GM21717 (cell line): ENCODE measurements at regions not wholly inside any gene's neighbourhood (a gene's known extent, or its start where the extent isn't known, plus 50 kb on each side); places are given as distances from the start of the nearest gene placed in this dataset.
A peak's percentile ranks its signal among the peaks of the same experiment; 100 is the strongest.
"Not testable (repeated sequence)": the region's sequence is repeated elsewhere in the genome, so short reads cannot be mapped to it uniquely, and the experiment has no call there.

Experiments used
- ATAC-seq: cut with Tn5 transposase; IDR thresholded peaks from one replicate; pipeline ENCODE4 v1.9.1; 2021; ENCODE audit warnings: mild to moderate bottlenecking, moderate library complexity; ENCODE audit not compliant: unreplicated experiment

DNA sequence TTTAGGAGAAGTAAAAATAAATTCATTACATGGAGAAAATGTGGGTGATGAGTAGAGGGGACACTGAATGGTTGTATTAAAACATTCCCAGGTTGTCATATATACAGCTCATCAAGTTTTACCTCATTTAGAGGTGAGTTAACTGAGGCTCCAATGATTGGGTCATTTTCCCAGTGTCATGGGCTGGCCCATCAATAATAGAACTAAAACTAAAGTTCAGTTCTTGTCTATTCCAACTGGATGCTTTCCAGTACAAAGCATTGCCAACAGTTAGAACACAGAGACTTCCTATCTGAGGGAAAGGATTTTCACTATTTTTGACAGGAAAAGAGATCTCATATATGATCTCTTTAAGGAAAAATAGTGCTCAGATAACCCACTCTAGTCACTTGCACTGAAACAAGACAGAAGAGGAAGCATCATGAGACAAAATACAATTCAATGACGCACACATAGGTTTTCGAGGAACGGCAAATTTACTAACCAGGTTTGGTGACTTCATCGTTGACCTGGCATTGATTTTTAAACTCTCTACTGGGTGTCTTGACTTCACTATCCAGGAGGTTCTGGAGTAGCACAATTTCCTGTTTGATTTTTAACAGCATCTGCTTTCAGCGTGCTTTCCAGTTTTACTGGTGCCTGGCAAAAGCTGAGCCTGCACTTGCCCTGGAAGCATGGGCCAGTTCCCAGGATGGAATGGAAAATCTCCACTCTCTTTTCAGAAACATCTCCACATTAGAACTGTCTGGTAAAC, 195.5 kb upstream of the FBXL4 start:
- no peak for ATAC-seq

DNA sequence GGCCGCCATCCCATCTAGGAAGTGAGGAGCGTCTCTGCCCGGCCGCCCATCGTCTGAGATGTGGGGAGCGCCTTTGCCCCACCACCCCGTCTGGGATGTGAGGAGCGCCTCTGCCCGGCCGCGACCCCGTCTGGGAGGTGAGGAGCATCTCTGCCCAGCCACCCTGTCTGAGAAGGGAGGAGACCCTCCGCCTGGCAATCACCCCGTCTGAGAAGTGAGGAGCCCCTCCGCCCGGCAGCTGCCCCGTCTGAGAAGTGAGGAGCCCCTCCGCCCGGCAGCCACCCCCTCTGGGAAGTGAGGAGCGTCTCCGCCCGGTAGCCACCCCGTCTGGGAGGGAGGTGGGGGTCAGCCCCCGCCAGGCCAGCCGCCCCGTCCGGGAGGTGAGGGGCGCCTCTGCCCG, 194.2 kb upstream of the FBXL4 start:
- not testable (repeated sequence) for ATAC-seq

- ATAC-seq, result no peak
Observed at GRCh38 chr6:99138445-99138844, 190.7 kb upstream of the FBXL4 start.

GRCh38 chr6:99137314-99137713, 189.6 kb upstream of the FBXL4 start:
- no peak for ATAC-seq

DNA sequence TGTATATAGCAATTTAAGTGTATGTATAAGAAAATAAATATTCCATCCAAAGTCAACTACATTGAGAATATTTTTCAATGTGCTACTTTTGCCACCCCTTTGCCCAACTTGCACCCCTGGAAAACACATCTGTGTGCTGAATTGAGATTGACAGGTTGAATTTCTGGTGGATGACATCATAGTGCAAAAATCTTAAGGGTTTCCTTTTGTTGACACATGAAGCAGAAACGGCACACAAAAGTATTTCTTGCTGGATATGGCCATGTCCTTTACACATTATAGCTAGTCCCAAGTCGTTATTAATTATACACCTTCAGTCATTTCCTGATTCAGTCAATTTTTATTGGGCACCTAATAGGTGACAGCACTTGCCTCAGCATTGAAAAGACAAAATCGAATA, 188.7 kb upstream of the FBXL4 start:
- ATAC-seq, result no peak

GRCh38 chr6:99132026-99132635, 184.4 kb upstream of the FBXL4 start:
- ATAC-seq, result no peak

DNA sequence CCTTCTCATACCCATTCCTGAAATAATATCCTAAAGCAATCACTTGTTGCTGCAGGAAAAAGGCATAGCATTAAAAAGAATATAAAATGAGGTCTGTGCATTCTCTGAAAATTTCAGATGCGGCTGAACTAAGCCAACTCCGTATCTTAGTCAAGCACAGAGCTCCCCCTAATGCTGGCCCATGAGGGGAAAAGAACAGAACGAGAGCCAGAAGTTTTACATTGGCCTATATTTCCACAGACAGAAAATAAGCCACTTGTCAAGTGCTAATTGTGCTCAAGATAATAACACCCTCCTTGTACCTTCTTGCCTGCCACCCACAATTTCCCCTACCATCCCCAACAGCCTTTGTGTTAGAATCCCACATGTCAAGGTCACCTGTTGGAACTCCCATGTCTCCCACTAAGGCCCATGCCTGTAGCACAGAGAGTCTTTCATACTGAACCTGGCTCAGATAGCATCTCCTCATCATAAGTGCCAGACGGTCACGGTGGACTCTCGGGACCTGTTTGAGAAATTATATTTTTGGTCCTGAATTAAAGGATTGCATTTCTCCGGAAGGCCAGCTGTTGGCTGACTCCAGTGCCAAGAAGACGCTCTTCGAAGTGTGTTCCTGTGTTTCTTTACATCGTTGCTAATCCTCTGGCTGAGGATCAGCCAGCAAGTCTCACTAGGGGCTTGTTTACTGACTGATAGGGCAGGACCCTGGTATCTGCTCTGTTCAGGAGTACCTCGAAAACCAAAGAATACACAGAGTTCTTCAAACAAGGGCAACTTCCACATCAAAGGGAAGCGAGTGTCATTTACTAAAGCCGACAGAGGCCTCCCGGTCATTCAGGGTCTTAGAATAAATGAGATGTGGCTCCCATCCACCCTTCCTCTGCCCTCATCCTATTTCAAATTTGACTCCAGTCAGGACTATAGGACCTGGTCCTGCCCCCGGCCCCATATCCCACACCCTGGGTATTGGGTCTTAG, 183.4 kb upstream of the FBXL4 start:
- no peak for ATAC-seq

DNA sequence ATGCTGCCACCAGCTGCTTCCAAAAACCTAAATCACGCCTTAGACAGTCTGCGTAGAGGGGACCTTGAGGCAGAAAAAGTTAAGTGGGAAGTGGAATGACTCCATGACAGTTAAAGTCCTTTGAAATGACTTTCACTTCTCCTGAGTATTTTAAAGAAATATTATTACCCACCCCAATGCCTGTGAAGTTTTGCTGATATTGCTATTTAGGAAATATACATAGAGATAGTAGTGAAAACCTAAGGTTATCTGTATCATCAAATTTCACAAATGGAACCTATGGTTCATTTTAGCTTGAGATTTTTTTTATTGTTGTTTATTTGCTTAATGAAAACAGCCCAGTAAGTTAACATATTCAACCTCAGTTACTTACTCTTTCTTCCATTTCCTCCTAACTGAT, 182.1 kb upstream of the FBXL4 start:
- ATAC-seq, result no peak

GRCh38 chr6:99121748-99122147, 174.0 kb upstream of the FBXL4 start:
- no peak for ATAC-seq

GRCh38 chr6:99120641-99121040, 172.9 kb upstream of the FBXL4 start:
- ATAC-seq, result no peak

DNA sequence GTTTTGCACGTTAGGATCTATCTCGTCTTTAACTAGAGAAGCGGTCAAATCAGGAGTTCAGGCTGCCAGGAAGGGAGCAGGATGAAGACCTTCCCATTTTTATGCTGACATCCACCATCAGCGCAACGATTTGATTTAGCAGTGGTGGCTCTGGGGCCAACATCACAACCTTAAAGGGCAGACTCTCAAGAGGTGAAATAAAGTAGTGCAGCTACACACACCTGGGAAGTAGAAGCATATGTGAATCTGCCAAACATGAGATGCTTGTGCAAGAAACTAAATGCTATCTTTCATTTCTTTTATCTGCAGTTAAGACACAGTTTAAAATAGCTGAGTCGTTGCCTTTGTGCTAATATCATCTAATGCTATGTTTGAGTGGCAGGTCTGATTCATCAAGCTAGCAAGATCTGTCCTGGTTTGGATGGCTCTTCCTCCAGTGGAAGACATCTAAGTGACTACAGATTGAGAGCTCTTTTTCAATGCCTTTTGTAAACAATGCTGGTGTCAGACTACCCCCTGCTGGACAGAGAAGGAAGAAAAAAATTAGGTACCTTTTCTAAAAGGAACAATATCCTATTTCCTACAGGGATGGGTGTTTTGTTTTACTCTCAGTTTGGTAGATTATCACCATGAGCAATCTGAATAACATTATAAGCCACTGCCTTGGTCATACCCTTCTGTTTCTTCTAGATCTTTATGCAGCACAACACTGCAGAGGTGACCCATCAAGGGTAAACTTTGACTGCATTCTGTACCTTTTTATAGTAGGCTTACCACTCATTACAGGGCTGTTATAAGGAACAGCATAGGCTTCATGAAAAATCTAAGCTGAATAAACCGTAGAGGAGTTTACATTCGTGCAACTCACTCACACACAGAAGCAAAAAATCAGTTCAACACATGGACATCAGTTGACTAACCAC, 171.6 kb upstream of the FBXL4 start:
- ATAC-seq, result peak; percentile 72

- no peak for ATAC-seq
Observed at GRCh38 chr6:99114769-99115406, 167.1 kb upstream of the FBXL4 start.

DNA sequence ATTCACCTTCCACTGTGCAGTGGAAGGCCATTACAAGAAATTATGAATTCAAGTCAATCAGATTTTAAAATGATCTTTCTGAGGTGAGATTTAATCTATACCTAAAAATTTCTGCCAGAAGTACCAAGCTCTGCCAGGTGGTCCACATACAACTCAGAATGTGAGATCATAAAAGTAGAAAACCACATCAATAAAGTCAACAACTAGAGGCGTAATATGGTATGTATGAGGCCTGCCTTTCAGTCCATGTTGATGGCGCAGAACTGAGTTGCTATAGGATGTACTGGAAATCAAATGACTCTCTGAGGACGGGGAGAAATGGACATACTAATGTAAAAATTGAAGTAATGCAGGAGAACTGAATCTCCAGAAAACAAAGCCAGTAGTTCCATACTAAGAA, 163.8 kb upstream of the FBXL4 start:
- no peak for ATAC-seq

DNA sequence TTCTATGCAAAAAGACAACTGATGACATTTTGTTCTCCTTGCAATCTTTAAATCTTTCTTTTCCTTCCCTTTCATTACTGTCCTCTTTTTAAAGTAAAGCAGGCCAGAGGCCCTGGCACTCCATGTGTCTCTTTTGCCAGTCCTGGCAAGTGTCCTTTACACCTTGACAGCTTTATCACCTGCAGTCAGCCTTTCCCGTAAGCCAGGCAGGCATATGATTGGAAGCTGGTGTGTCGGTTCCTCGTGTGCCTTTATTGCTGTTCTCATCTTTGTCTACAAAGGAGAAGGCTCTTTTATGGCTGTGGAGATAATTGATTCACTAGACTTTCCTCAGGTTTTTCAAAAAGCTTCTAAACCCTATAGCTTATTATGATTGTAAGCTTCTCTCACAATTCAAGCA, 162.3 kb upstream of the FBXL4 start:
- no peak for ATAC-seq

- ATAC-seq, result no peak
Observed at GRCh38 chr6:99104218-99104617, 156.5 kb upstream of the FBXL4 start.

DNA sequence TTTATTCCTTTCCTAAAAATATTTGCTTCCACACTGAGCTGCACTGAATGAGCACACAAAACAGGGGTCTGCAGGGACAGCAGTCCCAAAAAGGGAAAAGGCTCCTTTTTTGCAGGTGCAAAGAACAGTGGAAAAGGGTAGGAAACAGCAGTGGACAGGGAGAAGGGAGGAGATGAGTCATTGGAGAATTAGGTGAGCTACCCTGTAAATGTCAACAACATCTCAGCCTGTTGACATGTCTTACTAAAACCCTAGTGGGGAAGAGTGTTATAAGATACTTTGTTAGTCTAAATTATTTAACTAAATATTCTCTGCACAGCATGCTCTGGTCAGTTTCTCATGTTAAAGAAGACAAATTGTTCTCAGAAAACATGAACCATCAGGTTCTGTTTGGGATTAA, 151.5 kb upstream of the FBXL4 start:
- ATAC-seq, result no peak

- no peak for ATAC-seq
Observed at GRCh38 chr6:99096170-99096569, 148.4 kb upstream of the FBXL4 start.

DNA sequence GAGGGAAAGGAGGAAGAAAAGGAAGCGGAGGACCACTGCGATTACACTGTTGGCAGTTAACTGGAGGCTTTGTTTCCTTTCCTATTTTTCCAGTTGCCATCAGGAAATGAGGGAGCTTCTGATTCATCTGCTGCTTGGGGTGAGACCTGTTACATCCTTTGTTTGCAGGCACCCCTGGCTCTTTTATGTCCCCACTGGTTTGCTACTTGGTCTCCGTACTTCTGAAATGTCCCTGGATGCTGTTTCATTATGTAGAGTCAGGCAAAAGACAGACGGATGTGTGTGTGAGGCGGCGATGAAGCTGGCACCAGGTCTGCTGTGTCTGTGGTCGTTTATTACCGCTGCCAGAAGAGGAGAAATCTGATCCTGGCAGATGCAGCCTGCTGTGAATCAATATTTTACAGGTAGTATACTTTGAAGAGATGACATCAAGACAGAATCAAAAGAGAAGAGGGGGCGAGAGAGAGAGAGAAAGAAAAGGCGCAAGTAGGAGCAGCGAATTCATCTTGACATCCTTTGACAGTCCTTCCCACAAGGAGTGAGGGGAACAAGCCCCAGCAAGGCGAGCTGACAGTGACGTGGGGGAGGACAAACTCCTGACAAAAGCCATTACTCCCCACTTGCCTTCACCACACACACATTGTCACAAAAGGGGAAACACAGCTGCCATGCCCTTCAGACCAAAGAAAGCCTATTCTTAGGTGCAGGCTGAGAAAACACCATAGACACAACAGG, 145.9 kb upstream of the FBXL4 start:
- ATAC-seq, result no peak

GRCh38 chr6:99092461-99092860, 144.7 kb upstream of the FBXL4 start:
- ATAC-seq, result no peak
